K562 (cell line): ENCODE measurements at regions not wholly inside any gene's neighbourhood (a gene's known extent, or its start where the extent isn't known, plus 50 kb on each side); places are given as distances from the start of the nearest gene placed in this dataset.

Source experiments
- ARNT ChIP-seq, 2 experiments: fragments of 450-650 bp; IDR thresholded peaks; 2 replicates each; pipeline ENCODE4 v1.6.1; 2016; ENCODE audit warnings: mild to moderate bottlenecking in 1 of 2
- CEBPZ ChIP-seq: fragments of 150-350 bp; IDR thresholded peaks from 2 replicates; pipeline ENCODE4 v1.6.1; 2014; ENCODE audit warnings: low read depth, mild to moderate bottlenecking, low read length, borderline replicate concordance
- DIDO1 ChIP-seq: fragments of 450-650 bp; IDR thresholded peaks from 2 replicates; pipeline ENCODE4 v1.6.1; 2016; ENCODE audit warnings: low read depth, missing biosample characterization, missing genetic modification characterization
- FOXK2 ChIP-seq, 2 experiments: fragments of 450-650 bp; IDR thresholded peaks in 1 of 2; conservative IDR thresholded peaks in 1 of 2; 2 replicates each; pipeline ENCODE4 v1.6.1; 2016; ENCODE audit warnings: low read depth in 2 of 2, mild to moderate bottlenecking in 1 of 2
- HMGXB4 ChIP-seq: sonication (generic); formaldehyde crosslinking; IDR thresholded peaks from 2 replicates; pipeline ENCODE4 v1.8.1; 2023; ENCODE audit warnings: mild to moderate bottlenecking, missing genetic modification reagents
- MXI1 ChIP-seq: IDR thresholded peaks from 2 replicates; pipeline ENCODE4 v1.6.1; 2011; ENCODE audit warnings: low read depth, mild to moderate bottlenecking, improper control_type of control experiment, low read length
- PBX2 ChIP-seq, 2 experiments: IDR thresholded peaks in 1 of 2; conservative IDR thresholded peaks in 1 of 2; 2 replicates each; pipeline ENCODE4 v1.6.1; 2016; ENCODE audit warnings: low read depth in 2 of 2, mild to moderate bottlenecking in 1 of 2, missing compliant biosample characterization in 1 of 2, missing genetic modification characterization in 1 of 2, moderate library complexity in 1 of 2
- PHF8 ChIP-seq: fragments of 200-600 bp; sonication (generic); IDR thresholded peaks from 2 replicates; pipeline ENCODE4 v1.6.1; 2012; ENCODE audit warnings: mixed run types, mild to moderate bottlenecking, inconsistent platforms, low read length, moderate library complexity, borderline replicate concordance
- PRPF4 ChIP-seq: fragments of 200-400 bp; formaldehyde crosslinking; IDR thresholded peaks from one replicate; pipeline ENCODE4 v1.6.1; 2017; ENCODE audit warnings: low read length, low read depth, mild to moderate bottlenecking; ENCODE audit not compliant: insufficient read depth, poor library complexity, severe bottlenecking
- ZNF140 ChIP-seq: fragments of 250-450 bp; sonication (Bioruptor Pico); IDR thresholded peaks from 2 replicates; pipeline ENCODE4 v1.8.0; 2021; ENCODE audit warnings: moderate library complexity, mild to moderate bottlenecking, inconsistent platforms

- TF ChIP-seq FOXK2 (conservative IDR thresholded peaks at IDR 0.05 in 1 of 2, IDR thresholded peaks at IDR 0.05 in 1 of 2; ENCODE audit: low read depth in 2 of 2), result peak; percentile 80 to 83
- TF ChIP-seq PBX2 (CRISPR knock-in tag; IDR thresholded peaks at IDR 0.05; ENCODE audit: low read depth), result peak; percentile 72
- peak; percentile 97 for TF ChIP-seq PBX2 (tag; conservative IDR thresholded peaks at IDR 0.05; ENCODE audit: low read depth)
- no peak for TF ChIP-seq CEBPZ
- TF ChIP-seq ARNT (IDR thresholded peaks at IDR 0.05), result peak; percentile 99 to 100
- peak; percentile 87; the same call in 1 of the 2 replicates for TF ChIP-seq HMGXB4 (CRISPR knock-in tag)
- peak; percentile 25; the same call in 1 of the 2 replicates for TF ChIP-seq PHF8
- peak; percentile 93 for TF ChIP-seq DIDO1 (tag)
- peak; percentile 94 for TF ChIP-seq MXI1
- TF ChIP-seq ZNF140, result no peak
- TF ChIP-seq PRPF4, result no peak
These were observed 99.9 kb upstream of the PITX1 start (continued) for GRCh38 chr5:135133698-135134515.
